Mesothelial cell of epicardium (in vitro differentiated cells): ENCODE measurements at regions not wholly inside any gene's neighbourhood (a gene's known extent, or its start where the extent isn't known, plus 50 kb on each side); places are given as distances from the start of the nearest gene placed in this dataset.

Experiments used
- DNase-seq, 2 experiments: peaks; one replicate each; pipeline ENCODE4 v3.0.0; 2021; ENCODE audit warnings: low spot score in 2 of 2; ENCODE audit not compliant: unreplicated experiment in 2 of 2
- H3K27ac Mint-ChIP-seq: 2 replicates; pipeline ENCODE4 v1.8.0; 2021; ENCODE audit warnings: mixed read lengths
- H3K27me3 Mint-ChIP-seq: 2 replicates; pipeline ENCODE4 v1.8.0; 2021; ENCODE audit warnings: low read depth, mixed read lengths
- H3K36me3 Mint-ChIP-seq: 2 replicates; pipeline ENCODE4 v1.8.0; 2021; ENCODE audit warnings: mixed read lengths
- H3K4me1 Mint-ChIP-seq: 2 replicates; pipeline ENCODE4 v1.8.0; 2021; ENCODE audit warnings: mixed read lengths
- H3K4me3 Mint-ChIP-seq: 2 replicates; pipeline ENCODE4 v1.8.0; 2021; ENCODE audit warnings: mild to moderate bottlenecking, moderate library complexity, mixed read lengths
- H3K9me3 Mint-ChIP-seq: 2 replicates; pipeline ENCODE4 v1.8.0; 2021; ENCODE audit warnings: mixed read lengths
- TF ChIP-seq, protein P1 (sequence below): fragments of 200-600 bp; sonication (generic); IDR thresholded peaks from one replicate; pipeline ENCODE4 v1.5.0; 2021; ENCODE audit warnings: antibody characterized with exemption; ENCODE audit not compliant: unreplicated experiment

DNA sequence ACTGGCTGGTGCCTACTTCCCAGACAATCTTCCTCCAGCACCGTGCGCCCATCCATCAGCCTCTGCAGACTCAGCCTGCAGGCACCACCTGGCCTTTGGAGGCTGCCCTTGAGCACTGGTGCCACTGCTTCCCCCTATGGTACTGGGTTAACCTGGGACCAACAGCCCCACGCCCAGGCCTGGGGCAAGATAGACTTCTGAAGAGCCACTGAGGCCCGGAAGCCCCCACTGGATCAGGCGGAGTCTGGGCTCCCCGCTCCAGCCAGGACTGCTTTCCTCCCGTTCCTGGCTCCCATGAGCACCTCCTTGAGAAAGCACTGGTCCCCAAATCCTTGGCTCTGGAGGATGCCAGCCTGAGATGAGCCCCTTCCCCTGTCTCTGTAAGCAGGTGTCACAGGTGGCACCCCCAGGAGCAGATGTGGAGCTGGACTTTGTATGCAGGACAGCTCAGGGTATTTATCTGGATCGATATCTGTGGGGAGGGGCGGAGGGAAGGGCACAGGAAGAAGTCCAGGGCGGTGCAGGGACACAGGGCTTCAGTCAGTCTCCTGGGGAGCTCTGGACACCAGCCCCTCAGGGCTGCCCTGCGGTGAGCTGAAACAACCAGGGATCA, 206.5 kb upstream of the PPP2R2D start:
- Mint-ChIP-seq H3K27me3 (peaks cover 42% of the 10 kb centered on the region), H3K36me3 (no peaks in the 10 kb centered on the region), H3K4me3 (no peak overlapping the region), H3K9me3 (no peaks in the 10 kb centered on the region), H3K27ac (no peak overlapping the region), H3K4me1 (peaks cover 3% of the 10 kb centered on the region)
- peak in 1 of 2 experiments; percentile 26 for DNase-seq
- TF ChIP-seq, protein P1, sequence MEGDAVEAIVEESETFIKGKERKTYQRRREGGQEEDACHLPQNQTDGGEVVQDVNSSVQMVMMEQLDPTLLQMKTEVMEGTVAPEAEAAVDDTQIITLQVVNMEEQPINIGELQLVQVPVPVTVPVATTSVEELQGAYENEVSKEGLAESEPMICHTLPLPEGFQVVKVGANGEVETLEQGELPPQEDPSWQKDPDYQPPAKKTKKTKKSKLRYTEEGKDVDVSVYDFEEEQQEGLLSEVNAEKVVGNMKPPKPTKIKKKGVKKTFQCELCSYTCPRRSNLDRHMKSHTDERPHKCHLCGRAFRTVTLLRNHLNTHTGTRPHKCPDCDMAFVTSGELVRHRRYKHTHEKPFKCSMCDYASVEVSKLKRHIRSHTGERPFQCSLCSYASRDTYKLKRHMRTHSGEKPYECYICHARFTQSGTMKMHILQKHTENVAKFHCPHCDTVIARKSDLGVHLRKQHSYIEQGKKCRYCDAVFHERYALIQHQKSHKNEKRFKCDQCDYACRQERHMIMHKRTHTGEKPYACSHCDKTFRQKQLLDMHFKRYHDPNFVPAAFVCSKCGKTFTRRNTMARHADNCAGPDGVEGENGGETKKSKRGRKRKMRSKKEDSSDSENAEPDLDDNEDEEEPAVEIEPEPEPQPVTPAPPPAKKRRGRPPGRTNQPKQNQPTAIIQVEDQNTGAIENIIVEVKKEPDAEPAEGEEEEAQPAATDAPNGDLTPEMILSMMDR, result no peak

DNA sequence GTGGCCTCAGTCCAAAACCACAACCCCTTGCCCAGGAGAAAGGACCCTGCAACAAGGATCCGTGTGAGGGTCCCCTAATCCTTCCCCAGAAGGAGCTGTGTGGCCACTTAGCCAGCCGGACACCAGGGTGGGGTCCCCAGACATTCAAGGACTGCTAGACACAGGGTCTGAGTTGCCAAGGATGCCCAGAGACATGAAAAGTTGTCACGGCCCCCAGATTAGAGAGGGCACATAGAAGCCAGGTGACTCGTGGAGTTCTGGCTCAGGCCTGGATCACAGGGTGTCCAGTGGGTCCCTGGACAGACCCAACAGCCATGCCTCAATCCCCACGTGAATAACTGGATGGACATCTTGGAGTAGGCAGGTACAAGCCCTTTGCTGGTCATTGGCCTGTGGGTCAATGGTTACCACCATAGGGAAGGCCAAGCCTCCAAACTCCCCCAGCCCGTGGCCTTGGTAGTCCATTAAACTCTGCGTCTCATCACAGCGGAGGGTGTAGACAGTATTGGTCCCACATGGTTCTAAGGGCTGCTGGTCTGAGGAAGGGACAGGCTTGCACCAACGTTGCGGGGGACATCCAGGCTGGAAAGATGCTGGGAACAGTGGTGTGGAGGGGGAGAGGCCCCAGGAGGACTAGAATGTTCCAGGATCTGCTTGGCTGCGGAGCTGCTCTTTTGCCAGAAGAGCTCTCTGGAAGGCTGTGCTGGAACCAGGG, 205.9 kb upstream of the PPP2R2D start:
- no peak overlapping the region for H3K4me3 Mint-ChIP-seq
- no peaks in the 10 kb centered on the region for H3K36me3 Mint-ChIP-seq
- peaks cover 44% of the 10 kb centered on the region for H3K27me3 Mint-ChIP-seq
- H3K27ac Mint-ChIP-seq, result no peak overlapping the region
- TF ChIP-seq, protein P1, result no peak
- DNase-seq, result peak in 1 of 2 experiments; percentile 30
- H3K9me3 Mint-ChIP-seq, result no peaks in the 10 kb centered on the region
- peaks cover 6% of the 10 kb centered on the region for H3K4me1 Mint-ChIP-seq

DNA sequence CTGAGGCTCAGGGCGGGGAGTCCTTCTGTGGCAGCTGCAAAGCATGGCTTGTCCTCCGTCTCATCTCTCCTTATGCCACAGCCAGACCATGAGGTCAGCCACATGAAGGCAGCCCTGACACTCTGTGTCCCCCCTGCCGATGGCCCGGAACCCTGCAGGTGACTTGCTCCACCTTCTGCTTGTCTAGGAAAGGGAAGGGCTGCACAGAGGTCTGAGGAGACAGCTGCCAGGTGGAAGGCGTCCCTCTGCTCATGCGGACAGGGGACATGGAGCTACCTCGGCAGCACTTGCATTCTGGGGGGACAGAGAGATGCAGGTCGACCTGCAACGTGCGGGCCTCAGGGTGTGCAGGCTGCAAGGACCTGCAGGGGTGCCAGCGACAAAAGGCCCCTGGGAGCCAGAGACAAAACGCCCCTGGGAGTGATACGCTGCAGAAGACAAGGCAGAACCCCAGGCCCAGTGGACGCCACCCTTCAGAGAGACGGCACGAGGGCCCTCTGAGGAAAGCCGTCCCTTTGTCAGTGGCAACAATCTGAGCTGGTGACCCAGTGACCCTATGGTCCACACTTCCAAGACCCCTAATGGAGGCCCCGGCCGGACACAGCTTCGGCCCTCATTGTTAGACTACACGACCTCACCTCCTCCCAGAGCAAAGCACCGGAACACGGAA, 205.2 kb upstream of the PPP2R2D start:
- TF ChIP-seq, protein P1, result no peak
- Mint-ChIP-seq H3K27ac (no peak overlapping the region), H3K4me1 (peaks cover 6% of the 10 kb centered on the region), H3K36me3 (no peaks in the 10 kb centered on the region), H3K27me3 (peaks cover 44% of the 10 kb centered on the region), H3K9me3 (no peaks in the 10 kb centered on the region), H3K4me3 (no peak overlapping the region)
- DNase-seq, result peak in 1 of 2 experiments; percentile 33

DNA sequence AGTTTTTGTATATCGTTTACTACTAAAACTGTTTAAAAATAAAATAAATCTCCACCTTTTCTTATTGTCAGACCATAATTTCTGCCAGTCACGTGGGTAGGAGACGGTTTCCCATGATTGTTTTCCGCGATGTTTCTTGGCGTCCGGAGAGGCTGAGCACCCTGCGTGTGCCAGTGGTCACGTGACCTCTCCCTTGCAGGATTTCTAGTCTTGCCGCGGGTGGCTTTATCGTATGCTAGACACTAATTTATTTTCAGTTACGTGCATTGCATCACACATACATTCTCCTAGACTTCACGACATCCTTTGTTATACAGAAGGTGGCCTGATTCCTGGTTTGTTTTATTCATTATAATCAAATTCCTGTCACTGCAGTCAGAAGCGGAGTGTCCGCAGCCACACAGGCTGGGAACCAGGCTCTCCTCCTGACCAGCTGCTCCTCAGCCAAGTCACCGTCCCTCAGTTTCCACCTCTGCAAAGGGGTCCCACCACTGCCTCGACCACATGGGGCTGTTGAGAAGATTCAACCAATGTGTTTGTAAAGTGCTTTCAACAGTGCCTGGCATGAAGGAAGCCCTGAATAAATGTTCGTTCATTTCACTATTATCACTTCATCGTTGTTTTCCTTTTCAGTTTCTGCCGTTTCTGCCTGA, 203.2 kb upstream of the PPP2R2D start:
- DNase-seq, result peak in 1 of 2 experiments; percentile 27
- H3K36me3 Mint-ChIP-seq, result no peaks in the 10 kb centered on the region
- H3K9me3 Mint-ChIP-seq, result no peaks in the 10 kb centered on the region
- H3K4me1 Mint-ChIP-seq, result peaks cover 6% of the 10 kb centered on the region
- TF ChIP-seq, protein P1, result no peak
- H3K4me3 Mint-ChIP-seq, result no peak overlapping the region
- H3K27me3 Mint-ChIP-seq, result peaks cover 35% of the 10 kb centered on the region
- no peak overlapping the region for H3K27ac Mint-ChIP-seq

DNA sequence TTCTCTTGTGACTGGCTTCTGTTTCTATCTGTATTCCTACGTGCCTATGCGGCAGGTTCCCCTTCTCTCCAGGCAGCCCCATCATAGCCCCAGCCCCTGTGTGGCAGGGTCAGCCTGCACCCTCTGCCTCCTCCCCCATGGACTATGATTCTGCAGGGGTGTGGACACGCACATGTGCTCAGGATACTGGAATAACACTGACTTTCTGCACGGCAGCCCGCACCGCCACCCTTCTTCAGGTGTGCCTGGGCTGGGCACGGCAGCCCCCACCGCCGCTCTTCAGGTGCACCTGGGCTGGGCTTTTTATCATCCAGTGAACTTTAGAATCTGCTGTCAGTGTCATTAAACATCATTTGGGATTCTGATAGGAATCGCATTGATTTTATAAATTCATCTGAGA, 202.6 kb upstream of the PPP2R2D start:
- Mint-ChIP-seq H3K27ac (no peak overlapping the region), H3K4me3 (no peak overlapping the region), H3K4me1 (peaks cover 6% of the 10 kb centered on the region), H3K27me3 (peaks cover 35% of the 10 kb centered on the region), H3K9me3 (no peaks in the 10 kb centered on the region), H3K36me3 (no peaks in the 10 kb centered on the region)
- DNase-seq, result peak in 1 of 2 experiments; percentile 29
- TF ChIP-seq, protein P1, result no peak
